Stimulated activated CD8-positive, alpha-beta memory T cell treated with anti-CD3 and anti-CD28 coated beads, Interleukin-7, amount 100 ng/mL, for 4 hours (primary cell): ENCODE measurements at regions not wholly inside any gene's neighbourhood (a gene's known extent, or its start where the extent isn't known, plus 50 kb on each side); places are given as distances from the start of the nearest gene placed in this dataset.

Experiments
- DNase-seq, 2 donors: peaks; one replicate each; pipeline ENCODE4 v3.0.0-alpha.2; 2020; ENCODE audit warnings: low read depth in 2 of 2

DNA sequence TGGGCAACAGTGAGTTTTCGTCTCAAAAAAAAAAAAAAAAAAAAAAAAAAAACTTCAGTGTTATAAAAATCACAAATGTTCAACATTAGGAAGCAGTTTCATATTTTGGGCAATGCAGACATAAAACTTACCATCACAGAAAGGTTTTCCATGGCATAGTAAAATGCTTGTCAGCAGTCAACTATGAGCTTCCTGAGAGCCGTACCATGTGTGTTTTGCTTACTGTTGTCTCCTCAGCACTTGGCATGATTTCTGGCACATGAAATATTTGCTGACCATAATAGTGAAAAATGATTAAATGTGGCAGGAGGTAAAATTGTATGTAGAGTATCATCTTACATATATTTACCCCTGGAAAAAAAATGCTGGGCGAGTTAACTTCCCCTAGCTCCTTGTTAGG, 237.5 kb upstream of the SLC35B3 start:
- no peak for DNase-seq

GRCh38 chr6:8670792-8671191, 235.4 kb upstream of the SLC35B3 start:
- DNase-seq, result no peak

GRCh38 chr6:8664700-8665099, 229.4 kb upstream of the SLC35B3 start:
- no peak for DNase-seq

DNA sequence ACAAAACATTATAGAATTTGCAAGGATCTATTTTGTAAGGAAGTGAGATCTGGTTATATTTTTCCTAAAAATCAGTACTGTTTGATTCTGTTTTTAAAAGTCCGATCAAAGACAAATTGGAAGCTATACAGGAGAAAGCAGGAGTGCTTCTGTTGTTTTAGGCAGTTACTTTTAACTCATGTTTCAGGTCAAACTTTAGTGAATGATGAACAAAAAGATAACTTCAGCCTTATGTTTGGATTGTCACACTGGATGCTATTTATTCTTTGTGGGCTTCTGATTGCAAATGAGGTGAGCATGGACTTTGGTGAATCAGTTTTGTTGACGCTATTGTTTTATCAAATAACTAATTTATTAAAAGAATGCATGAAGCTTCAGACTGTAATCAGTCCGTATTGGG, 228.7 kb upstream of the SLC35B3 start:
- no peak for DNase-seq

- no peak for DNase-seq
These were observed 224.3 kb upstream of the SLC35B3 start for GRCh38 chr6:8659404-8660189.

DNA sequence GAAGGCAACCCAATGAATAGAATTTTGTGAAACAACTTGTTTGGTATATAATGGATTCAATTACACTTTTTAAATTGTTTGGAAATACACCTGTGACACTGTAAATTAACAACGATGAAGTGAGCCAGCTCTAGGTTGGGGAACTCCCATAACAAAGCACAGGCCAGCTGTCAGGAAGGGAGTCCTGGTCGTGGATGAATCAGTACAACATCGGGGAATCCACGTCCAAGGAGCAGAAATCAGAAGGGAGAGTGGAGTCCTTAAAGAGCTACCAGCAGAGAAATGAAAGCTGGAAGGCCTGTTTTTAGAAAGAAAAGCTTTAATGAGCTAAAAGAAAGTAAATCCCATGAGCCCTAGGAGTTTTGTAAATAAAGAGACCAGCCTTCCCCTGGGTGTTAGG, 223.1 kb upstream of the SLC35B3 start:
- no peak for DNase-seq

GRCh38 chr6:8657522-8657921, 222.2 kb upstream of the SLC35B3 start:
- no peak for DNase-seq

GRCh38 chr6:8655670-8656454, 220.5 kb upstream of the SLC35B3 start:
- DNase-seq, result no peak

DNA sequence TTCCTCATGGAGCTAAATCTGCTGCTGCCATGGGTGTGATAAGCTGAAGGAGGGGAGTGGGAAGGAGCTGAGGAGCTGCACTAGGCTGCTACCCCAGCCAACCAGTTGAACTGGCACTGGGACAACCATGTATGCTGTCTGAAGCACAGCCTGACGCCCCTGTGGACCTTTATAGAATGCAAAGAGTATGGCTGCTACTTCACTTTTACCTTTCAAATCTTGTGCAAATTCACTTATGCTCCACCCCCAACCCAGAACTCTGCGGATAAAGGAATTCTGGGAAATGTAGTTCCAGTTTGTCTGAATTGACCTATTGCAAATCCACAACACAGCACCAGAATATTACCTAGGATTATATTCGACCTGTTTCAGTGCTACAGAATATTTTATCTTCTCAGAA, 217.4 kb upstream of the SLC35B3 start:
- DNase-seq, result no peak

DNA sequence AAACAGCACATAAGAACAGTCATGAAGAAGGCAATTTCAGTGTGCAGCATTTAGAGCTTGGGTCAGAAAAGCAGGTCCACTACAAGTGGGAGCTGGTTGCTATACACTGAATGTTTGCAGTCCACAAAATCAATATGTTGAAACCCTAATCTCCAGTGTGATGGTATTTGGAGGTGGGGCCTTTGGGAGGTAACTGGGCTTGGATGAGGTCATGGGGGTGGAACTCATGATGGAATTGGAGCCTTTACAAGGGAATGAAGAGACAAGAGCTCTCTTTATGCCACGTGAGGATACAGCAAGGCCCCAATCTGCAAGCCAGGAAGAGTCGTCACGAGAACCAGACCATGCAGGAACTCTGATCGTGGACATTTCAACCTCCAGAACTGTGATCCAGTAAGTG, 216.7 kb upstream of the SLC35B3 start:
- no peak for DNase-seq

- no peak for DNase-seq
These were observed 209.9 kb upstream of the SLC35B3 start for GRCh38 chr6:8645212-8645611.

DNA sequence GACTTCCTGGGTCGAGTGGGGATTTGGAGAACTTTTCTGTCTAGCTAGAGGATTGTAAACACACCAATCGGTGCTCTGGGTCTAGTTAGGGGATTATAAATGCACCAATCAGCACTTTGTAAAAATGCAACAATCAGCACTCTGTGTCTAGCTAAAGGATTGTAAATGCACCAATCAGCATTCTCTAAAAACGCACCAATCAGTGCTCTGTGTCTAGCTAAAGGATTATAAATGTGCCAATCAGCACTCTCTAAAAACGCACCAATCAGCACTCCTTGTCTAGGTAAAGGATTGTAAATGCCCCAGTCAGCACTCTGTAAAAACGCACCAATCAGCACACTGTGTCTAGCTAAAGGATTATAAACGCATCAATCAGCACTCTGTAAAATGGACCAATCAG, 209.0 kb upstream of the SLC35B3 start:
- no peak for DNase-seq

GRCh38 chr6:8642854-8643253, 207.5 kb upstream of the SLC35B3 start:
- DNase-seq, result no peak

- no peak for DNase-seq
These were observed 206.8 kb upstream of the SLC35B3 start for GRCh38 chr6:8642131-8642530.

GRCh38 chr6:8639928-8640649, 204.7 kb upstream of the SLC35B3 start:
- no peak for DNase-seq

DNA sequence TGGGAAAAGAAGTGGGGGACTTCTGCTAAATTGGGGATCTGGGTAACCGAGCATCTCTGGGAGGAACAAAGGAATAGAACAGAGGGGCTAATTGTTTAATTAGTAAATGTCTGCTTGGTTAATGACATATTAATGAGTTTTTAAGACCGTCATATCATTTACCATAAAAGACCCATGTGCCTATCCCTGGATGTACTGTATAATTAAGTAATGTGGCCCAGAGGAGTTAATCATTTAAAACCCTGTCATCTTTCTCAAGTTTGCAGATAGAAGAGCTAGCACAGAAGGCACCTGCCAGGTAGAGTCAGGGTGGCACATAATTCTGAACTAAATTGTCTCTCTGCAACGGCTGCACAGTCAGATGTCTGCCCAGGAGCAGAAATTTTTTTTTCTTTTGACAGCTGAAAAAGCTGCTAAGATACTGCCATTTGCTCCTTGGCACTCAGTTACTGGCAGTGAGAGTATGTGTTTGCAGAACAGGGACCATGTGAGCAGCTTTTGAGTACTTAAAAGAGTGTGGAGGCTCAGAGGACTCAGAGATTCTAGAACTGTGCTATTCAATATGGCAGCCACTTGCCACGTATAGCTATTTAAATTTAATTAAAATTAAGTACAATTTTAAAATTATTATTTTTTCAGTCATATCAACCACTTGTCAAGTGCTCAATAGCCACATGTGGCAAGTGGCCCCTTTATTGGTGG, 202.7 kb upstream of the SLC35B3 start:
- no peak for DNase-seq

DNA sequence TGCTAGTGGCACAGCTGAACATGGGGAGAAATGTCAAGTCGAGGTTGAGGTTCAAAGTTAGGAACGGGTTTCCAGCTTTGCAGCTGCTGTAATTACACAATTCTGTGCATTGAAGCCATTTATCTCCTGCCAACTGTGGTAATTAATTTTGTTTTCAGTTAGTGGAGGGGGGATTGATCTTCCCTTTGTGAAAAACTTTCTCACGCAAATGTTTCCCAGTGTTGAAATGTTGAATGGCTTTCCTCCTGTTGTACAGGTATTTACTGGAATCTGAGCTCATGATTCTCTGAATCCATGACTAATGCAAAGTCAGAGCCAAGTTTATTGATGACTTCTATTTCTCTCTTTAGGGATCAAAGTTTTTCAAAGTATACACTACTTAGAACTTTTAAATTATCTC, 198.4 kb upstream of the SLC35B3 start:
- DNase-seq, result no peak

- DNase-seq, result no peak
These were observed 193.4 kb upstream of the SLC35B3 start for GRCh38 chr6:8628736-8629135.

- no peak for DNase-seq
These were observed 192.7 kb upstream of the SLC35B3 start for GRCh38 chr6:8628063-8628462.

- DNase-seq, result no peak
These were observed 191.9 kb upstream of the SLC35B3 start for GRCh38 chr6:8627085-8627861.

- no peak for DNase-seq
These were observed 189.3 kb upstream of the SLC35B3 start for GRCh38 chr6:8624665-8625064.
